Ovary (tissue), 7 donors: ENCODE measurements at regions not wholly inside any gene's neighbourhood (a gene's known extent, or its start where the extent isn't known, plus 50 kb on each side); places are given as distances from the start of the nearest gene placed in this dataset.

Source experiments
- DNase-seq, 5 donors: peaks; one replicate each; pipeline ENCODE4 v3.0.0-alpha.2; 2019 to 2020
- H3K27ac ChIP-seq, 2 donors: fragments of 200-600 bp; one replicate each; pipeline versions ENCODE4 v1.5.1 to v1.8.0; 2019 to 2022
- H3K27me3 ChIP-seq: fragments of 200-600 bp; one replicate; pipeline ENCODE4 v1.8.0; 2022
- H3K36me3 ChIP-seq: fragments of 200-600 bp; sonication (generic); one replicate; pipeline ENCODE4 v1.5.1; 2019
- H3K4me1 ChIP-seq: one replicate; pipeline ENCODE4 v1.8.1; 2013; ENCODE audit warnings: mild to moderate bottlenecking, moderate library complexity; ENCODE audit not compliant: insufficient read depth
- H3K4me3 ChIP-seq: fragments of 200-600 bp; sonication (generic); one replicate; pipeline ENCODE4 v1.5.1; 2017
- H3K9me3 ChIP-seq, 2 donors: fragments of 200-600 bp in 1 of 2; sonication (generic) in 1 of 2; one replicate each; pipeline versions ENCODE4 v1.5.1 to v1.8.1; 2013 to 2019; ENCODE audit warnings: mild to moderate bottlenecking in 1 of 2, moderate library complexity in 1 of 2
- CTCF ChIP-seq, 3 donors: fragments of 450-650 bp in 2 of 3; fragments of 200-600 bp in 1 of 3; IDR thresholded peaks; one replicate each; pipeline versions ENCODE4 v1.5.1 to v1.8.0; 2016 to 2022; ENCODE audit warnings: antibody characterized with exemption in 3 of 3, mild to moderate bottlenecking in 1 of 3
- EP300 ChIP-seq: sonication (generic); formaldehyde crosslinking; IDR thresholded peaks from one replicate; pipeline ENCODE4 v1.6.1; 2017; ENCODE audit warnings: antibody characterized with exemption
- POLR2A ChIP-seq: fragments of 450-650 bp; IDR thresholded peaks from one replicate; pipeline ENCODE4 v1.6.1; 2017; ENCODE audit warnings: antibody characterized with exemption, mild to moderate bottlenecking, moderate library complexity
- WGBS, 3 donors: extraction: QIAGEN DNeasy Blood & Tissue Kit in 1 of 3; methylation state at CpG; one replicate each; pipeline versions ENCODE4 v1.1.5 to v1.1.7; 2013 to 2017; 5-methylcytosine and 5-hydroxymethylcytosine counted together
- intact Hi-C, 4 donors: fragments of 100-400 bp; cut with DNase I; formaldehyde crosslinking; loops; one replicate each; pipeline versions ENCODE4 v1.11.0 to v1.15.1; 2022 to 2023
- donor health status: DM: no; HTN: no; CAD: no; lungs with moderate emphysema.
- donor health status: DM: no; HTN: no; CAD: no.
- donor health status: Bipolar disorder and iron deficiency.
- donor health status: DM: no; HTN: no; CAD: no.
- donor health status: DM: yes; HTN: yes; CAD: no.

GRCh38 chr4:153148791-153149190 is 55.5 kb upstream of the TRIM2 start:
- Histone ChIP-seq H3K4me3 (no peak overlapping the region), H3K36me3 (no peaks in the 10 kb centered on the region), H3K27me3 (no peaks in the 10 kb centered on the region), H3K27ac (no peak overlapping the region), H3K4me1 (no peaks in the 10 kb centered on the region), H3K9me3 (no peaks in the 10 kb centered on the region)
- no peak for DNase-seq
- intact Hi-C loops, result loop anchor here in 1 of 4 donors (10.0 kb wide), 1 partner anchor 426 kb away; no protein-coding TSS in a partner anchor
- TF ChIP-seq CTCF (IDR thresholded peaks at IDR 0.05), result no peak
- no peak for TF ChIP-seq EP300
- TF ChIP-seq POLR2A, result no peak
- 43 to 54% (median 44%) methylated on average over 3 of the region's 3 CpGs for WGBS, 3 donors

- H3K9me3 ChIP-seq, result no peaks in the 10 kb centered on the region
- peak; percentile 34 to 69 (median 55) for DNase-seq
Measured at GRCh38 chr4:153151535-153152455, 52.4 kb upstream of the TRIM2 start.

GRCh38 chr4:153152501-153153338 is 51.5 kb upstream of the TRIM2 start:
- Histone ChIP-seq H3K27ac (peak overlapping the region in 1 of 2 donors; percentile 19), H3K27me3 (no peaks in the 10 kb centered on the region), H3K9me3 (no peaks in the 10 kb centered on the region), H3K36me3 (no peaks in the 10 kb centered on the region), H3K4me1 (peaks cover 1% of the 10 kb centered on the region), H3K4me3 (peak overlapping the region; percentile 46)
- TF ChIP-seq CTCF (IDR thresholded peaks at IDR 0.05) (no peak), EP300 (no peak), POLR2A (no peak)
- peak; percentile 21 to 49 (median 37) for DNase-seq
- intact Hi-C loops, result loop anchor here in 3 of 4 donors (5.0 to 10.0 kb wide), 3 partner anchors 72 to 312 kb away; partner anchors contain the start of gene TMEM131L (in 1 of the 3)
- WGBS, 3 donors, result 1 to 2% (median 1%) methylated on average over 43 to 44 of the region's 44 CpGs

More at GRCh38 chr4:153151535-153152455, 52.4 kb upstream of the TRIM2 start:
- no peaks in the 10 kb centered on the region for H3K27me3 ChIP-seq
- H3K27ac ChIP-seq, result no peak overlapping the region
- intact Hi-C loops, result loop anchor here in 3 of 4 donors (5.0 to 10.0 kb wide), 3 partner anchors 73 to 313 kb away; partner anchors contain the start of gene TMEM131L (in 1 of the 3)
- H3K36me3 ChIP-seq, result no peaks in the 10 kb centered on the region
- H3K4me3 ChIP-seq, result no peak overlapping the region
- 36 to 40% (median 37%) methylated on average over 31 of the region's 31 CpGs for WGBS, 3 donors
- TF ChIP-seq CTCF (IDR thresholded peaks at IDR 0.05) (no peak), POLR2A (no peak), EP300 (no peak)
- H3K4me1 ChIP-seq, result peaks cover 1% of the 10 kb centered on the region

- H3K4me1 ChIP-seq, result peaks cover 1% of the 10 kb centered on the region
- TF ChIP-seq POLR2A (no peak), CTCF (IDR thresholded peaks at IDR 0.05) (no peak), EP300 (no peak)
- no peaks in the 10 kb centered on the region for H3K9me3 ChIP-seq
- H3K36me3 ChIP-seq, result no peaks in the 10 kb centered on the region
- DNase-seq, result peak; percentile 15 to 55 (median 36)
- H3K4me3 ChIP-seq, result peak overlapping the region; percentile 46
- WGBS, 3 donors, result 1% methylated on average over 56 of the region's 56 CpGs
- intact Hi-C loops, result loop anchor here in 3 of 4 donors (5.0 to 10.0 kb wide), 3 partner anchors 71 to 311 kb away; partner anchors contain the start of gene TMEM131L (in 1 of the 3)
- no peak overlapping the region for H3K27ac ChIP-seq
- H3K27me3 ChIP-seq, result no peaks in the 10 kb centered on the region
Measured at GRCh38 chr4:153153339-153153871, 50.8 kb upstream of the TRIM2 start.
